Sigmoid colon (tissue), 3 donors: ENCODE measurements at regions not wholly inside any gene's neighbourhood (a gene's known extent, or its start where the extent isn't known, plus 50 kb on each side); places are given as distances from the start of the nearest gene placed in this dataset.

Experiments
- CTCF ChIP-seq, 4 experiments: fragments of 450-650 bp in 3 of 4; fragments of 200-600 bp in 1 of 4; IDR thresholded peaks; one replicate each; pipeline ENCODE4 v1.5.1; 2016 to 2019; ENCODE audit warnings: antibody characterized with exemption in 4 of 4, mild to moderate bottlenecking in 3 of 4, moderate library complexity in 2 of 4
- POLR2A ChIP-seq, 2 donors: fragments of 450-650 bp; IDR thresholded peaks; one replicate each; pipeline ENCODE4 v1.6.1; 2016; ENCODE audit warnings: antibody characterized with exemption in 2 of 2, mild to moderate bottlenecking in 2 of 2, moderate library complexity in 2 of 2

- no peak for TF ChIP-seq POLR2A (IDR thresholded peaks at IDR 0.05)
- TF ChIP-seq CTCF (IDR thresholded peaks at IDR 0.05), result no peak
Measured at GRCh38 chr9:103919605-103920209, 174.4 kb upstream of the SMC2 start.
